Activated CD4-positive, alpha-beta T cell treated with anti-CD3 and anti-CD28 coated beads, Interleukin-2, amount 10 ng/mL, durations not matched to agents 24 days and 14 days (primary cell): ENCODE measurements at regions not wholly inside any gene's neighbourhood (a gene's known extent, or its start where the extent isn't known, plus 50 kb on each side); places are given as distances from the start of the nearest gene placed in this dataset.
"Not testable (repeated sequence)": the region's sequence is repeated elsewhere in the genome, so short reads cannot be mapped to it uniquely, and the experiment has no call there.

ENCODE experiments used
- DNase-seq: peaks from one replicate; pipeline ENCODE4 v3.0.0; 2022
- H3K27ac Mint-ChIP-seq: one replicate; pipeline ENCODE4 v1.8.0; 2022; ENCODE audit warnings: mild to moderate bottlenecking, mixed read lengths
- H3K27me3 Mint-ChIP-seq: one replicate; pipeline ENCODE4 v1.8.0; 2022; ENCODE audit warnings: mixed read lengths
- H3K36me3 Mint-ChIP-seq: one replicate; pipeline ENCODE4 v1.8.0; 2022; ENCODE audit warnings: low read depth, mild to moderate bottlenecking, mixed read lengths
- H3K4me1 Mint-ChIP-seq: one replicate; pipeline ENCODE4 v1.8.0; 2021; ENCODE audit warnings: mixed read lengths
- H3K4me3 Mint-ChIP-seq: one replicate; pipeline ENCODE4 v1.8.0; 2022; ENCODE audit warnings: mild to moderate bottlenecking, moderate library complexity, mixed read lengths
- H3K9me3 Mint-ChIP-seq: one replicate; pipeline ENCODE4 v1.8.0; 2021; ENCODE audit warnings: mixed read lengths
- intact Hi-C: fragments of 100-400 bp; cut with micrococcal nuclease; formaldehyde crosslinking; loops from one replicate; pipeline ENCODE4 v1.15.1; 2023

DNA sequence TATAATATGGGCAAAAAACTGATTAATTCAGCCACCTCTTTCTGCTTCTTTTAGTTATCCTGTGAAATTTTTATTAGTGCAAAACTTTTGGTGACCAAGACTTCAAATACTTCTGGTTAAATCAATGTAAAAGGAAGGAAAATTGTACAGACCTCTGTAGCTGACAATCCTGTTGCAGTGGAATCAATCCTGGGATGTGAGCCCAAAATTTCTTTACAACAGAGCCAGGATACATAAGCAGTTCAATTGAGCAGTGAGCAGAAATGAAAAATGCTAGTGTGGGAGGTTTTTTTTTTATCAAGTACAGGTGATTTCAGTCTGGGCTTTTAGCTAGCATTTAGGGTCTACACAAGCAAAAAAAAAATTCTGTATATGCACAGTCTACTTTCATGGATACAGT is 398.0 kb downstream of the OTOL1 start:
- DNase-seq, result no peak
- Mint-ChIP-seq H3K27me3 (no peaks in the 10 kb centered on the region), H3K27ac (no peak overlapping the region), H3K4me1 (no peaks in the 10 kb centered on the region), H3K4me3 (no peak overlapping the region), H3K9me3 (no peaks in the 10 kb centered on the region), H3K36me3 (no peaks in the 10 kb centered on the region)
- intact Hi-C loops, result no loop called here

DNA sequence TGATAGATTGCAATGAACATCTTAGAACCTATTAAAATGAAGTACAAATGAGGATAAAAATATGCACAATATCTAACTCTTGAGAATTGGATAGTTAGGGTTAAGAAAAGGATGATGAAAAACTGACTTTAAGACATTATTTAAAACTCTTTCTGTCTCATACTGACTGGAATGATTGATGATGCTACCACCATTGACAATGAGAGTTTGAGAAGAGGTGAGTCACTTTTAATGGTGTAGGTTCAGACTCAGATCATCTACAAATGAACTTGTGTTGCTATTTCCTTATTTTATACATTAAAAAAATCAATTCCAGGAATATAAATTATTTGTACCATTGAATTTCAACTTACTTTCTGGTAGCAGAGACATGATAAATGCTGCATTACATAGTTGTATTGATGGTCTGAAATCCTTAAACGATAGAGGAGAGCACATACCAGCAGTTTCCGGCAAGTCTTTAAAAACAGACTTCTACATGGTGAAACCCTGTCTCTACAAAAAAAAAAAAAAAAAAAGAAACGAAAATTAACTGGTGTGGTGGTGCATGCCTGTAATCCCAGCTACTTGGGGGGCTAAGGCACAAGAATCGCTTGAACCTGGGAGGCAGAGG is 409.0 kb downstream of the OTOL1 start:
- Mint-ChIP-seq H3K4me3 (no peak overlapping the region), H3K9me3 (no peaks in the 10 kb centered on the region), H3K36me3 (no peaks in the 10 kb centered on the region), H3K27me3 (no peaks in the 10 kb centered on the region), H3K4me1 (no peaks in the 10 kb centered on the region), H3K27ac (no peak overlapping the region)
- intact Hi-C loops, result no loop called here
- DNase-seq, result no peak

DNA sequence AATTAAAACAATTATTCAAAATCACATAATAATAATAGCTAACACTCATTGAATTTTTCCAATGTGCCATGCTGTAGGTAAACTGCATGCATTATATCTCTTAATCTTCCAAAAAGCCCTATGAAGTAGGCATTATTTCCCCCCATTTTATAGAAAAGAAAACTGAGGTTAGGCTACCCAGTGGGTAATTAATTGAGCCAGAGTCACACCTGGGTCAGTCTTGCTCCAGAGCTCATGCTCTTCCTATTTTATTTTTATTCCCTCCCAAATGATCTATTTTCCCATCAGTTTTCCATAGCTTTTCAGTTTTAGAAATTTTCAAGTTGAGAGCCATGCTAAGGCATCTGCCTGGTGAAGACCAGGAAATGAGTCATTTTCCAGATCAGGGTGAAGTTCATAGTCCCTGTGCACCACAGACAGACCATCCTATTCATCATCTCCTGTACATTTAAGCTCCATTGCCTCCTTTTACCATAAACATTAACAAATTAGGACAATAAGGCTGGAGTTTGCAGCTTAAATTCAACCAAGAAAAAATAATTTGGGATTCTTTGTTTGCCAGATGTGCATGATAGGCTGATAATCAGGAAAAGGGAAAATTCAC is 417.3 kb downstream of the OTOL1 start:
- Mint-ChIP-seq H3K36me3 (no peaks in the 10 kb centered on the region), H3K4me1 (no peaks in the 10 kb centered on the region), H3K27me3 (no peaks in the 10 kb centered on the region), H3K9me3 (no peaks in the 10 kb centered on the region), H3K27ac (no peak overlapping the region), H3K4me3 (no peak overlapping the region)
- DNase-seq, result no peak
- intact Hi-C loops, result no loop called here

DNA sequence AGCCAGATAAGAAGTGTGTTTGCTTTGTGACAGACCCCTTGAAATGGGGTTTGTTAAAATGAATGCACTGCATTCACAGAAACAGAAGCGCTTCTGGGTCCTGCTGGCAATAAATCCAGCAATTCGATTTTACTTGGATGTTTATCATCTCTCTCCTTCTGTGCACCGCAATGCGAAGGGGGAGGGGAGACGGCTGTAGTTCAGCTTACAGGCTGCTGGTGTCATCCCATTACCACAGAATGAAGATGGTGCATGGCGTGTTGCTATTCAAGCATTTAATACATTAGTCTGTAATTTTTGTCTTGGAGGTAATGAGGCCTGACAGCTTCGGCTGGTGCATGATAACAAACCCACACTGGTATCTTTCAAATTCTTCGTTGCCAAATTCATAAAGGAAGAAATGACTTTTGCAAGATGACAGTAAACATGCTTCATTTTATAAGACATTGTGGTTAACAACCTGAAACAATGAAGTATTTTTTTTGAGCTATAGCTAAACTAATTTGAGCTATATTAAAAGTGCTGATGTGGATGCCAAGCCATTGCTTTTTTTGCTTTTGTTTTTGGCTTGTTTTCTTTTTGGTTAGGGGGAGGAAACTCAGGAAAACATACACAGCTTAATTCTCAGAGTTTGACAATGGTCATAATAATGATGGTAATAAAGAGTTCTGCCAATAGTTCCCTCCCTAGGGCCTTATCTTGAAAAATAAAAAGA is 418.3 kb downstream of the OTOL1 start:
- Mint-ChIP-seq H3K27me3 (no peaks in the 10 kb centered on the region), H3K27ac (no peak overlapping the region), H3K36me3 (no peaks in the 10 kb centered on the region), H3K4me3 (no peak overlapping the region), H3K9me3 (no peaks in the 10 kb centered on the region), H3K4me1 (no peaks in the 10 kb centered on the region)
- intact Hi-C loops, result no loop called here
- DNase-seq, result no peak

DNA sequence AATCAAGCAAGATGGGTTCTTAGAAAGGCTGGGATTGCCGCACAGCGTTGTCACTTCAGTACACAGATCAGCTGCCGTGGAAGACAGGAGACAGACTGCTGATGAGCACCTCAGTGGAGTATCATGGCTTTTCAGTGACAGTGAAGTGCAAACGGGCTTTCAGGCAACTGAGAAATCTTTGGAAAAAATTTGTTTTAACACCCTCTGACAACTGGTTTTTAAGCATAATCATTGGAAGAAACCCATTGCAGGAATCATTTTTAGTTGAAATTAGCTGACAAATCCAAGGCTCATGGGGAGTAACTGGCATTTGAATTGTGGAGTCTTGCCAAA is 418.8 kb downstream of the OTOL1 start:
- Mint-ChIP-seq H3K36me3 (no peaks in the 10 kb centered on the region), H3K27me3 (no peaks in the 10 kb centered on the region), H3K9me3 (no peaks in the 10 kb centered on the region), H3K27ac (no peak overlapping the region), H3K4me3 (no peak overlapping the region), H3K4me1 (no peaks in the 10 kb centered on the region)
- no peak for DNase-seq
- intact Hi-C loops, result no loop called here

DNA sequence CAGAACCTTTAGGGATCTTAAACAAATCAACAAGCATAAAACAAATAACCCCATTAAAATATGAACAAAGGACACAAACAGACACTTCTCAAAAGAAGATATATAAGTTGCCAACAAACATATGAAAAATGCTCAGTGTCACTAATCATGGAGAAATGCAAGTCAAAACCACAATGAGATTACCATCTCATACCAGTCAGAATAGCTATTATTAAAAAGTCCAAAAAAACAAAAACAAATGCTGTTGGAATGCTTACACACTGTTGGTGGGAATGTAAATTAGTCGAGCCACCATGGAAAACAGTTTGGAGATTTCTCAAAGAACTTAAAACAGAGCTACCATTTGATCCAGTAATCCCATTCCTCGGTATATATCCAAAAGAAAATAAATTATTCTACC is 423.6 kb downstream of the OTOL1 start:
- H3K9me3 Mint-ChIP-seq, result no peaks in the 10 kb centered on the region

DNA sequence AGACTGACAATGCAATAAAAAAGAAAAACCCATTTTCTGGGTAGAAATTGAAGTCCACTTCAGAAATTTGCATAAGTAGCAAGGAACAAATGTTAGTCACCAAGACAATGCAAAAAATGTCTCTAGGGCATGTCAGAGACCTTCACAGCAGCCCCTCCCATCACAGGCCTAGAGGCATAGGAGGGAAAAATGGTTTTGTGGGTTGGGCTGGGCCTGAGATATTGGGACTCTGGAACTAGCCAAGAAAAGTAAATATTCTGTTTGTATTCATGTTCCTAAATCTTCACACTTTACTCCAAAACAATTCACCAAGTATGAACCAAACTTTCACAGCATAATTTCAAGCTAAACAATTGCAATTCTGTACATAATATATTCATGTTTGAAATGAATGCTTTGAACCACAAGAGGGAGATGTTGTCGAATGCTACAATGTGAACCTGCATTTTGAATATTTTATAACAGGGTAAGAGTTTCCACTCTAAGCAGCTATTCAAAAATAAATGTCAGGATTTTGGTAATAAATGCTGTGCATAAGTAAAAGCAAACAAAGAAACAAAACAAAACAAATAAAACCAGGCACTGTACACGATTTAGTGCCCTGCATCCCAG is 429.2 kb downstream of the OTOL1 start:
- intact Hi-C loops, result no loop called here
- Mint-ChIP-seq H3K27me3 (no peaks in the 10 kb centered on the region), H3K4me3 (no peak overlapping the region), H3K27ac (no peak overlapping the region), H3K36me3 (no peaks in the 10 kb centered on the region), H3K4me1 (no peaks in the 10 kb centered on the region), H3K9me3 (no peaks in the 10 kb centered on the region)
- DNase-seq, result no peak

More for the DNA sequence above, 423.6 kb downstream of the OTOL1 start:
- Mint-ChIP-seq H3K4me3 (no peak overlapping the region), H3K27me3 (no peaks in the 10 kb centered on the region), H3K36me3 (no peaks in the 10 kb centered on the region), H3K27ac (no peak overlapping the region), H3K4me1 (no peaks in the 10 kb centered on the region)
- DNase-seq, result no peak
- intact Hi-C loops, result no loop called here

DNA sequence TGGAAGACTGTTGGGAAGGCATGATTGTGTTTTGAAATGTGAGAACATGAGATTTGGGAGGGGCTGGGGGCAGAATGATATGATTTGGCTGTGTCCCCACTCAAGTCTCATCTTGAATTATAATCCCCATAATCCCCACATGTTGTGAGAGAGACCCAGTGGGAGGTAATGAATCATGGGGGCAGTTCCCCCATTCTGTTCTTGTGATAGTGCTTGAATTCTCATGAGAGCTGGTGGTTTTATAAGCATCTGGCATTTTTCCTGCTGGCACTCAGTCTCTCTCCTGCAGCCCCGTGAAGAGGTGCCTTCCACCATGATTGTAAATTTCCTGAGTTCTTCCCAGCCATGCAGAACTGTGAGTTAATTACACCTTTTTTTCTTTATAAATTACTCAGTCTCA is 430.5 kb downstream of the OTOL1 start:
- intact Hi-C loops, result no loop called here
- Mint-ChIP-seq H3K4me3 (no peak overlapping the region), H3K27ac (no peak overlapping the region), H3K9me3 (no peaks in the 10 kb centered on the region), H3K36me3 (no peaks in the 10 kb centered on the region), H3K4me1 (no peaks in the 10 kb centered on the region), H3K27me3 (no peaks in the 10 kb centered on the region)
- no peak for DNase-seq

DNA sequence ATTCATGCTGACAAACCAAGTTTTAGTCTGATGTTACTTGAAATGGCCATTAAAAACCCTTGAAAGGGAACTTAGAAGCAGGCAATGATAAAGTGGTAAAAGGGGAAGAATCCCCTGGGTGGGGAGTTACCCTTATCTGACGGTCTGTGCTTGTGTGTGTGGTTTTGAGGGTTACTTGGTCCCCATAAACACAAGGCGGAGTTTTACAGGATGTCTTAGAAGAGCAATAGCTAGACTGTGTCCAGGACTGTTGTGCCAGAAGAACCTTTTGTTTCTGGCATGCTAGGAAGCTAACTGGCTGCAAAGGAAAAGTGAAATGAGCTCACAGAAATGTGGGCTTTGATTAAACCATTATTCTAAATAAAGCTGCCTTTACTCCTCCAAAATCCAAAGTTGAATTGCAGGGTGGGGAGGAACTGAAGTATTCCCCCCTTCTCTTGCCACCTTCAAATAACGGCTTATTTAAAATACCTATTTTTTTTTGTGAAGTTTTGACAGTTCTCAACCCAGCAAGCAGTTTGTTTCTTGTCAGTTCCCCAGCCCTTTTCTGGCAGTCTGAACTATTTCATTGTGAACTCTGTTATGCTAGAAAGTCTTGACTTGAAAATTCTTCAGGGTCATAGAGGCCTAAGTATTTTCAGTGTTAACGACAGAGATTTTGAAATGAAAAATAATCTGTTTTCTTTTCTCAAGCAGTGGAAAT is 443.5 kb downstream of the OTOL1 start:
- Mint-ChIP-seq H3K27ac (no peak overlapping the region), H3K9me3 (peaks cover 4% of the 10 kb centered on the region)
- intact Hi-C loops, result no loop called here

DNA sequence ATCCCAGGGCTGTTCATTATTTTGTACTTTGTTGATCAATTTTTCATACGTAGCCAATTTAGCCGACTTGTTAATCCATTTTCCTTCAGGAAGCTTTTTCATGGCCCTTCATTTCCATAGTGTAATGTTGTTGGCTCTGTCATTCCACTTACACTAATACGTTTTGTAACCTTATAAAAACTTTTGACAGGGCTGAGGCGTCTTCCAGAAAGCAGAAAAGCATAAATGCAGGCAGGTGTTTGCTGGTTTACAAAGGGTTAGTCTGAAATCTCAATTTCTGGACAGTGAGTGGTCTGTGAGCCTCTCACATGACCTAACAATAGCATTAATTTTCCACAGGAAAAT is 444.0 kb downstream of the OTOL1 start:
- Mint-ChIP-seq H3K36me3 (no peaks in the 10 kb centered on the region), H3K4me3 (no peak overlapping the region), H3K4me1 (no peaks in the 10 kb centered on the region), H3K9me3 (peaks cover 4% of the 10 kb centered on the region), H3K27ac (no peak overlapping the region), H3K27me3 (no peaks in the 10 kb centered on the region)
- intact Hi-C loops, result no loop called here
- no peak for DNase-seq

More for the DNA sequence above, 443.5 kb downstream of the OTOL1 start:
- DNase-seq, result no peak
- Mint-ChIP-seq H3K4me1 (no peaks in the 10 kb centered on the region), H3K36me3 (no peaks in the 10 kb centered on the region), H3K4me3 (no peak overlapping the region), H3K27me3 (no peaks in the 10 kb centered on the region)

DNA sequence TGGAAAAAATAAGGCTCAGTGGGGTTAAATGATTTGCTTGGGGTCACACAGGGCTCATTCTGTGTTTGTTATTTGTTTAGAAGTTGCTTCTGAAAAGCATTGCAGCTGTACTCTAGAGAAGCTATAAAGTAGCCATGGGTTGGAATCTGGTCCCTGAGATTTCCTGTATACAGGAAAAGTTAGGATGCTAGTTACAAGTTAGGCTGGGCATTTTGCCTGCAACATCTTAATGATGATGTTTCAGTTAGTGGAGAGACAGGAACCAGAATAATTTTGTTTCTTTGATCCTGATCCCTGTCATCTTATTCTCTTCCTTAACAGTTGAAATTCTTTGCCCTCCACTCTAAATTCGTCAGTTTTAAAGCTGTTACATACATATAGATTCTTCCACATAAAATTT is 445.3 kb downstream of the OTOL1 start:
- H3K4me3 Mint-ChIP-seq, result no peak overlapping the region
- no peaks in the 10 kb centered on the region for H3K9me3 Mint-ChIP-seq
- intact Hi-C loops, result no loop called here
- no peak overlapping the region for H3K27ac Mint-ChIP-seq
- no peaks in the 10 kb centered on the region for H3K27me3 Mint-ChIP-seq
- DNase-seq, result no peak
- H3K36me3 Mint-ChIP-seq, result no peaks in the 10 kb centered on the region
- no peaks in the 10 kb centered on the region for H3K4me1 Mint-ChIP-seq

DNA sequence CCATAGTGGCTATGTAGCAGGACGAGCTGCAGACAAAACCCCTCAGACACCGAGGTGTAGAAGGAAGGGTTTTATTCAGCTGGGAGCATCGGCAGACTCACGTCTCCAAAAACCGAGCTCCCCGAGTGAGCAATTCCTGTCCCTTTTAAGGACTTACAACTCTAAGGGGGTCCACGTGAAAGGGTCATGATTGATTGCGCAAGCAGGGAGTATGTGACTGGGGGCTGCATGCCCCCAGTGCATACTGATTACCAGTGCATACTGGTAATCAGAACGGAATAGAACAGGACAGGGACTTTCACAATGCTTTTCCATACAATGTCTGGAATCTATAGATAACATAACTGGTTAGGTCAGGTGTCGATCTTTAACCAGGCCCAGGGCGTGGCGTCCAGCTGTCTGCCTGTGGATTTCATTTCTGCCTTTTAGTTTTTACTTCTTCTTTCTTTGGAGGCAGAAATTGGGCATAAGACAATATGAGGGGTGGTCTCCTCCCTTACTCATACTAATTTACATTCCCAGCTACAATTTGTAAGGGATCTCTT is 447.3 kb downstream of the OTOL1 start:
- H3K9me3 Mint-ChIP-seq, DNase-seq, H3K27me3 Mint-ChIP-seq, H3K36me3 Mint-ChIP-seq, H3K4me1 Mint-ChIP-seq, intact Hi-C loops, H3K27ac Mint-ChIP-seq, H3K4me3 Mint-ChIP-seq: not testable (repeated sequence)

DNA sequence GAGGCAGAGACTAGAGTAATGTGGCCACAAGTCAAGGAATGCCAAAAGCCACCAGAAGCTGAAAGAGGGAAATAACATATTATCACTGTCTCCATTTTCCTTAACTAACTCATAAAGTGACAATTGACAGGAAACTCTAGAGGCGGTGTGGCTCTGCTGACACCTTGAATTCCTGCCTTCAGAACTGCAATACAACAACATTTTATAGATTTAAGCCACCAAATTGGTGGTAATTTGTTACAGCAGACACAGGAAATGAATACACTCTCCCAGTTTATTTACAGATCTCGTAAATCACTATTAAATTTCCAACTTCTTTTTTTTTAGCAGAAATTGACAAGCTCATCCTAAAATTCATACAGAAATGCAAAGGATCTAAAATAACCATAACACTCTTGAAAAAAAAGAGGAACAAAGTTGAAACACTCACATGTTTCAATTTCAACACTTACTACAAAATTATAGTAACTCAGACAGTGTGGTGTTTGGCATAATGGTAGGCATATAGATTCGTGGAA is 449.9 kb downstream of the OTOL1 start:
- Mint-ChIP-seq H3K4me1 (no peaks in the 10 kb centered on the region), H3K9me3 (no peaks in the 10 kb centered on the region), H3K27me3 (no peaks in the 10 kb centered on the region), H3K4me3 (no peak overlapping the region), H3K27ac (no peak overlapping the region), H3K36me3 (no peaks in the 10 kb centered on the region)
- DNase-seq, result no peak
- intact Hi-C loops, result no loop called here
